ENCODE measurements at regions not wholly inside any gene's neighbourhood (a gene's known extent, or its start where the extent isn't known, plus 50 kb on each side); places are given as distances from the start of the nearest gene placed in this dataset.

GRCh38 chr21:43306391-43306790 lies 120.5 kb downstream of the SIK1 start:
- no peak overlapping the region for H3K4me3 ChIP-seq (ENCODE audit: low read depth, low read length)
- no peak for TF ChIP-seq CTCF (IDR thresholded peaks at IDR 0.05; ENCODE audit: insufficient read depth, low read depth, low read length, missing control alignments)
- DNase-seq (ENCODE audit: low read depth): no peak

GRCh38 chr21:43305811-43306311 lies 121.1 kb downstream of the SIK1 start:
- TF ChIP-seq CTCF (IDR thresholded peaks at IDR 0.05; ENCODE audit: insufficient read depth, low read depth, low read length, missing control alignments): no peak
- H3K4me3 ChIP-seq (ENCODE audit: low read depth, low read length): no peak overlapping the region
- no peak for DNase-seq (ENCODE audit: low read depth)

- TF ChIP-seq CTCF (IDR thresholded peaks at IDR 0.05; ENCODE audit: insufficient read depth, low read depth, low read length, missing control alignments): no peak
- no peak overlapping the region for H3K4me3 ChIP-seq (ENCODE audit: low read depth, low read length)
- no peak for DNase-seq (ENCODE audit: low read depth)
Observed at GRCh38 chr21:43305336-43305665, 121.6 kb downstream of the SIK1 start.

GRCh38 chr21:43304621-43305335 lies 122.2 kb downstream of the SIK1 start:
- TF ChIP-seq CTCF (IDR thresholded peaks at IDR 0.05; ENCODE audit: insufficient read depth, low read depth, low read length, missing control alignments): no peak
- H3K4me3 ChIP-seq (ENCODE audit: low read depth, low read length): no peak overlapping the region
- DNase-seq (ENCODE audit: low read depth): no peak

GRCh38 chr21:43304206-43304605 lies 122.7 kb downstream of the SIK1 start:
- no peak for TF ChIP-seq CTCF (IDR thresholded peaks at IDR 0.05; ENCODE audit: insufficient read depth, low read depth, low read length, missing control alignments)
- no peak overlapping the region for H3K4me3 ChIP-seq (ENCODE audit: low read depth, low read length)
- DNase-seq (ENCODE audit: low read depth): no peak

- no peak for TF ChIP-seq CTCF (IDR thresholded peaks at IDR 0.05; ENCODE audit: insufficient read depth, low read depth, low read length, missing control alignments)
- H3K4me3 ChIP-seq (ENCODE audit: low read depth, low read length): no peak overlapping the region
- peak; percentile 45 for DNase-seq (ENCODE audit: low read depth)
Observed at GRCh38 chr21:43303275-43304178, 123.4 kb downstream of the SIK1 start.
